Esophagus muscularis mucosa (tissue), 4 donors: ENCODE measurements at regions not wholly inside any gene's neighbourhood (a gene's known extent, or its start where the extent isn't known, plus 50 kb on each side); places are given as distances from the start of the nearest gene placed in this dataset.

Experiments used
- CTCF ChIP-seq, 3 experiments: fragments of 200-600 bp in 2 of 3; fragments of 450-650 bp in 1 of 3; sonication (generic) in 2 of 3; IDR thresholded peaks; one replicate each; pipeline ENCODE4 v1.5.1; 2017 to 2019; ENCODE audit warnings: antibody characterized with exemption in 3 of 3, mild to moderate bottlenecking in 2 of 3, moderate library complexity in 1 of 3
- EP300 ChIP-seq: sonication (generic); formaldehyde crosslinking; IDR thresholded peaks from one replicate; pipeline ENCODE4 v1.6.1; 2017; ENCODE audit warnings: antibody characterized with exemption
- POLR2A ChIP-seq: fragments of 450-650 bp; IDR thresholded peaks from one replicate; pipeline ENCODE4 v1.6.1; 2017; ENCODE audit warnings: antibody characterized with exemption, moderate library complexity, mild to moderate bottlenecking, low read depth
- POLR2AphosphoS5 ChIP-seq, 2 donors: sonication (generic); formaldehyde crosslinking; IDR thresholded peaks; one replicate each; pipeline ENCODE4 v1.6.1; 2017; ENCODE audit warnings: antibody characterized with exemption in 2 of 2

DNA sequence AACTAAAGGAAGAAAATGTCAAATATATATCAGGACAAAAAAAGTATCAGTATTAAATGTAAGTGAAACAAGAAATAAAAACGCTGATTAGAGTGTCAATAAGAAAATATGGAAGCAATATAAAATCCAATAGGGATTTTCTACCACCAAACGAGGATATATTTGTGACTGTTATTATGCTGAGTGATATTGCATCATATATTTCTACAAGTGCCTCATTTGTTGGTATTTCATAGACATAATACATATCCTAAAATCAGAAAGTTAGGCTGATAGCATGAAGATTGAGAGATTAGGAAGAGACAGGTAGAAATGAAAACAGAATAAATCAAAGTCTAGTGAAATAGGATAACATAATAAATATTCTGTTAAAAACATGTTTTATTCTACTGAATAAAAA lies 429.2 kb upstream of the IRAK1BP1 start:
- TF ChIP-seq POLR2A = no peak
- no peak for TF ChIP-seq CTCF (IDR thresholded peaks at IDR 0.05)
- no peak for TF ChIP-seq EP300
- no peak for TF ChIP-seq POLR2AphosphoS5 (IDR thresholded peaks at IDR 0.05)
